ENCODE measurements at regions not wholly inside any gene's neighbourhood (a gene's known extent, or its start where the extent isn't known, plus 50 kb on each side); places are given as distances from the start of the nearest gene placed in this dataset.

DNA sequence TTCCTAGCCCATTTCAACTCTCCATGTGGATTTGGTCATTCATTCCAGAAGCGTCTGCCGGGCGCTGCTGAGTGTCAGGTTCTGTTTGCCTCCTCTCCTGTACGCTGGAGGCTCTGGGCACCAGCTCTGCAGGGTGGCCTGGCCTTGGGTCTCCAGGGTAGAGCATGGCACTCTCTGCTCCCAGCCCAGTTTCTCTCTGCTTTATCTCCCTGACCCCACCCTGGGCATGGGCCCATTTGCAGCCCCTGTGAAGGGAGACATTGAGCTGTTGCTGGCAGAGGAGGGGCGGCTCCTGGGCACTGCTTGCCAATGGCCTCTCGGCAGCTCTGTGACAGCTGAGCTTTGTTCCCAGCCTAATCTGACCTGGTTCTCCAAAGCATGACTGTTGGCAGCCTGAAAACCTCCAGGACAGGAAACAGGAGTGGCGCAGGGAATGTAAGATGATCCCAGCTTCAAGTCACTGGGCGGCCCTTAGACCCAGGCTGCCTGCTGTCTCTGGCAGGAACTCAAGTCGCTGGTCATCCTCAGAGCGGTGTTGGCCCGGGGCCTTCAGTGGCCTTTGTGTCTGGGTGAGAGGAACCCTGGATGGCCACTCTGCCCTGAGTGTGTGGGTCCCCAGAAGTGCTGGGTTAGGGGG is 146.8 kb downstream of the SEC14L1 start:
- Histone ChIP-seq H3K27ac (ENCODE audit: extremely low read depth, low read depth, low read length) (peak overlapping the region; percentile 53; the same call in 1 of the 2 replicates), H3K4me1 (ENCODE audit: control insufficient read depth, insufficient read depth, low read length) (peaks cover 35% of the 10 kb centered on the region), H3K4me3 (ENCODE audit: low read depth, low read length) (no peak overlapping the region), H3K9me3 (ENCODE audit: control insufficient read depth, insufficient read depth, low read depth, low read length) (no peaks in the 10 kb centered on the region), H3K36me3 (ENCODE audit: control insufficient read depth in 2 of 2, insufficient read depth in 1 of 2, low read length in 2 of 2) (peaks cover 0 to 4% of the 10 kb centered on the region in 2 experiments; a peak in 2 of 3 replicates)
- TF ChIP-seq GLIS2 (tag by site-specific recombination; IDR thresholded peaks at IDR 0.05) (0 out of 2 replicates have a peak, but pooled peaks have one; percentile 30), ZNF521 (tag by site-specific recombination; IDR thresholded peaks at IDR 0.05) (no peak), ZNF433 (tag by site-specific recombination; IDR thresholded peaks at IDR 0.05; ENCODE audit: low read depth) (no peak), ZIC2 (tag by site-specific recombination; IDR thresholded peaks at IDR 0.05) (peak; percentile 66; the same call in 1 of the 2 replicates), ZNF473 (tag by site-specific recombination; IDR thresholded peaks at IDR 0.05) (no peak), ZNF423 (tag by site-specific recombination; IDR thresholded peaks at IDR 0.05) (no peak), BCL11A (tag by site-specific recombination; IDR thresholded peaks at IDR 0.05; ENCODE audit: low read depth) (0 out of 2 replicates have a peak, but pooled peaks have one; percentile 20), ZNF600 (tag by site-specific recombination; IDR thresholded peaks at IDR 0.05) (peak; percentile 48; the same call in 1 of the 2 replicates), ZBTB17 (tag by site-specific recombination; IDR thresholded peaks at IDR 0.05) (peak; percentile 76), ZNF777 (tag by site-specific recombination; IDR thresholded peaks at IDR 0.05; ENCODE audit: borderline replicate concordance) (no peak), SP2 (tag by site-specific recombination; IDR thresholded peaks at IDR 0.05) (peak; percentile 51), IKZF3 (tag by site-specific recombination; IDR thresholded peaks at IDR 0.05) (peak; percentile 70), GLIS1 (tag by site-specific recombination; IDR thresholded peaks at IDR 0.05) (peak; percentile 62), SP7 (tag by site-specific recombination; IDR thresholded peaks at IDR 0.05) (peak; percentile 28; the same call in 1 of the 2 replicates), ZNF394 (tag by site-specific recombination; IDR thresholded peaks at IDR 0.05; ENCODE audit: borderline replicate concordance) (no peak), ZNF623 (tag by site-specific recombination; IDR thresholded peaks at IDR 0.05) (no peak), ZBTB48 (tag by site-specific recombination; IDR thresholded peaks at IDR 0.05) (0 out of 2 replicates have a peak, but pooled peaks have one; percentile 34), KLF8 (tag by site-specific recombination; IDR thresholded peaks at IDR 0.05) (0 out of 2 replicates have a peak, but pooled peaks have one; percentile 30), BCL11B (tag by site-specific recombination; IDR thresholded peaks at IDR 0.05; ENCODE audit: low read depth) (no peak)
- TF ChIP-seq, protein P1, sequence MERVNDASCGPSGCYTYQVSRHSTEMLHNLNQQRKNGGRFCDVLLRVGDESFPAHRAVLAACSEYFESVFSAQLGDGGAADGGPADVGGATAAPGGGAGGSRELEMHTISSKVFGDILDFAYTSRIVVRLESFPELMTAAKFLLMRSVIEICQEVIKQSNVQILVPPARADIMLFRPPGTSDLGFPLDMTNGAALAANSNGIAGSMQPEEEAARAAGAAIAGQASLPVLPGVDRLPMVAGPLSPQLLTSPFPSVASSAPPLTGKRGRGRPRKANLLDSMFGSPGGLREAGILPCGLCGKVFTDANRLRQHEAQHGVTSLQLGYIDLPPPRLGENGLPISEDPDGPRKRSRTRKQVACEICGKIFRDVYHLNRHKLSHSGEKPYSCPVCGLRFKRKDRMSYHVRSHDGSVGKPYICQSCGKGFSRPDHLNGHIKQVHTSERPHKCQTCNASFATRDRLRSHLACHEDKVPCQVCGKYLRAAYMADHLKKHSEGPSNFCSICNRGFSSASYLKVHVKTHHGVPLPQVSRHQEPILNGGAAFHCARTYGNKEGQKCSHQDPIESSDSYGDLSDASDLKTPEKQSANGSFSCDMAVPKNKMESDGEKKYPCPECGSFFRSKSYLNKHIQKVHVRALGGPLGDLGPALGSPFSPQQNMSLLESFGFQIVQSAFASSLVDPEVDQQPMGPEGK (tag by site-specific recombination; IDR thresholded peaks at IDR 0.05): 0 out of 2 replicates have a peak, but pooled peaks have one; percentile 16
- TF ChIP-seq, protein P2, sequence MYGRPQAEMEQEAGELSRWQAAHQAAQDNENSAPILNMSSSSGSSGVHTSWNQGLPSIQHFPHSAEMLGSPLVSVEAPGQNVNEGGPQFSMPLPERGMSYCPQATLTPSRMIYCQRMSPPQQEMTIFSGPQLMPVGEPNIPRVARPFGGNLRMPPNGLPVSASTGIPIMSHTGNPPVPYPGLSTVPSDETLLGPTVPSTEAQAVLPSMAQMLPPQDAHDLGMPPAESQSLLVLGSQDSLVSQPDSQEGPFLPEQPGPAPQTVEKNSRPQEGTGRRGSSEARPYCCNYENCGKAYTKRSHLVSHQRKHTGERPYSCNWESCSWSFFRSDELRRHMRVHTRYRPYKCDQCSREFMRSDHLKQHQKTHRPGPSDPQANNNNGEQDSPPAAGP (tag by site-specific recombination; IDR thresholded peaks at IDR 0.05): peak; percentile 46; the same call in 1 of the 2 replicates
- TF ChIP-seq, protein P3, sequence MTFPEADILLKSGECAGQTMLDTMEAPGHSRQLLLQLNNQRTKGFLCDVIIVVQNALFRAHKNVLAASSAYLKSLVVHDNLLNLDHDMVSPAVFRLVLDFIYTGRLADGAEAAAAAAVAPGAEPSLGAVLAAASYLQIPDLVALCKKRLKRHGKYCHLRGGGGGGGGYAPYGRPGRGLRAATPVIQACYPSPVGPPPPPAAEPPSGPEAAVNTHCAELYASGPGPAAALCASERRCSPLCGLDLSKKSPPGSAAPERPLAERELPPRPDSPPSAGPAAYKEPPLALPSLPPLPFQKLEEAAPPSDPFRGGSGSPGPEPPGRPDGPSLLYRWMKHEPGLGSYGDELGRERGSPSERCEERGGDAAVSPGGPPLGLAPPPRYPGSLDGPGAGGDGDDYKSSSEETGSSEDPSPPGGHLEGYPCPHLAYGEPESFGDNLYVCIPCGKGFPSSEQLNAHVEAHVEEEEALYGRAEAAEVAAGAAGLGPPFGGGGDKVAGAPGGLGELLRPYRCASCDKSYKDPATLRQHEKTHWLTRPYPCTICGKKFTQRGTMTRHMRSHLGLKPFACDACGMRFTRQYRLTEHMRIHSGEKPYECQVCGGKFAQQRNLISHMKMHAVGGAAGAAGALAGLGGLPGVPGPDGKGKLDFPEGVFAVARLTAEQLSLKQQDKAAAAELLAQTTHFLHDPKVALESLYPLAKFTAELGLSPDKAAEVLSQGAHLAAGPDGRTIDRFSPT (tag by site-specific recombination; IDR thresholded peaks at IDR 0.05): peak; percentile 26; the same call in 1 of the 2 replicates
- TF ChIP-seq, protein P4, sequence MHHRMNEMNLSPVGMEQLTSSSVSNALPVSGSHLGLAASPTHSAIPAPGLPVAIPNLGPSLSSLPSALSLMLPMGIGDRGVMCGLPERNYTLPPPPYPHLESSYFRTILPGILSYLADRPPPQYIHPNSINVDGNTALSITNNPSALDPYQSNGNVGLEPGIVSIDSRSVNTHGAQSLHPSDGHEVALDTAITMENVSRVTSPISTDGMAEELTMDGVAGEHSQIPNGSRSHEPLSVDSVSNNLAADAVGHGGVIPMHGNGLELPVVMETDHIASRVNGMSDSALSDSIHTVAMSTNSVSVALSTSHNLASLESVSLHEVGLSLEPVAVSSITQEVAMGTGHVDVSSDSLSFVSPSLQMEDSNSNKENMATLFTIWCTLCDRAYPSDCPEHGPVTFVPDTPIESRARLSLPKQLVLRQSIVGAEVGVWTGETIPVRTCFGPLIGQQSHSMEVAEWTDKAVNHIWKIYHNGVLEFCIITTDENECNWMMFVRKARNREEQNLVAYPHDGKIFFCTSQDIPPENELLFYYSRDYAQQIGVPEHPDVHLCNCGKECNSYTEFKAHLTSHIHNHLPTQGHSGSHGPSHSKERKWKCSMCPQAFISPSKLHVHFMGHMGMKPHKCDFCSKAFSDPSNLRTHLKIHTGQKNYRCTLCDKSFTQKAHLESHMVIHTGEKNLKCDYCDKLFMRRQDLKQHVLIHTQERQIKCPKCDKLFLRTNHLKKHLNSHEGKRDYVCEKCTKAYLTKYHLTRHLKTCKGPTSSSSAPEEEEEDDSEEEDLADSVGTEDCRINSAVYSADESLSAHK (tag by site-specific recombination; IDR thresholded peaks at IDR 0.05): peak; percentile 91
- POLR2A ChIA-PET: interaction anchor here (0.6 to 3.8 kb wide), 5 partner anchors 11 to 147 kb away, joined by 3 to 25 read pairs (median 4); partner anchors contain the start of gene SEC14L1
- CTCF ChIA-PET: interaction anchor here (0.7 to 1.9 kb wide), 4 partner anchors 9 to 621 kb away, joined by 3 to 7 read pairs (median 3); no protein-coding TSS in a partner anchor
